ENCODE measurements at regions not wholly inside any gene's neighbourhood (a gene's known extent, or its start where the extent isn't known, plus 50 kb on each side); places are given as distances from the start of the nearest gene placed in this dataset.

DNA sequence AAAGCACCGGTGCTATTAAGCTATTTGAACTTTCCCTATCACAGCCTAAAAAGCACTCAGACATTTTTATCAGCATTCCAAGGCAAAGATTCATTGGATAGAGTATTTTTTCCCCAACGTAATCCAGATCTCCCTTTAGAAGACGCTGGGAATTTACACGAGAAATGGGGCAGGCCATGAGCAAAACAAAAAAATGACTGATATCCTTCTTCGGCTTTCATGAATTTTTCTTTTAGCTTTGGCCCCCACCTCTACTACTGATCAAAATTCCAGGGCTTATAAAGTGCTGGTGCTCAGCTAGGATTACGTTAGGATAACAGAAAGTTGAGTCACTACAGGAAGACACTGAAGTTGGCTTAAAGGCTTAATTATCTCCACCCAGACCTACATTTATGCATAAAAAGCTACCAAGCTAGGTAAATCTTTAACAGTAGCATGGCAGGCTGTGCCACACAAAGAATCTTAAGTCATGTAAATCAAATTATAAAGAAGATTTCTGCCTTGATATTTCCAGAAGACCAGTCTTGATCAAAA lies 418.5 kb upstream of the BTBD3 start:
- TF ChIP-seq CTCF (IDR thresholded peaks at IDR 0.05) (no peak), POLR2AphosphoS5 (IDR thresholded peaks at IDR 0.05; ENCODE audit: low read depth, low read length) (no peak), TCF7L2 (IDR thresholded peaks at IDR 0.05; ENCODE audit: low read depth, low read length) (no peak)
- TF ChIP-seq, protein P1, sequence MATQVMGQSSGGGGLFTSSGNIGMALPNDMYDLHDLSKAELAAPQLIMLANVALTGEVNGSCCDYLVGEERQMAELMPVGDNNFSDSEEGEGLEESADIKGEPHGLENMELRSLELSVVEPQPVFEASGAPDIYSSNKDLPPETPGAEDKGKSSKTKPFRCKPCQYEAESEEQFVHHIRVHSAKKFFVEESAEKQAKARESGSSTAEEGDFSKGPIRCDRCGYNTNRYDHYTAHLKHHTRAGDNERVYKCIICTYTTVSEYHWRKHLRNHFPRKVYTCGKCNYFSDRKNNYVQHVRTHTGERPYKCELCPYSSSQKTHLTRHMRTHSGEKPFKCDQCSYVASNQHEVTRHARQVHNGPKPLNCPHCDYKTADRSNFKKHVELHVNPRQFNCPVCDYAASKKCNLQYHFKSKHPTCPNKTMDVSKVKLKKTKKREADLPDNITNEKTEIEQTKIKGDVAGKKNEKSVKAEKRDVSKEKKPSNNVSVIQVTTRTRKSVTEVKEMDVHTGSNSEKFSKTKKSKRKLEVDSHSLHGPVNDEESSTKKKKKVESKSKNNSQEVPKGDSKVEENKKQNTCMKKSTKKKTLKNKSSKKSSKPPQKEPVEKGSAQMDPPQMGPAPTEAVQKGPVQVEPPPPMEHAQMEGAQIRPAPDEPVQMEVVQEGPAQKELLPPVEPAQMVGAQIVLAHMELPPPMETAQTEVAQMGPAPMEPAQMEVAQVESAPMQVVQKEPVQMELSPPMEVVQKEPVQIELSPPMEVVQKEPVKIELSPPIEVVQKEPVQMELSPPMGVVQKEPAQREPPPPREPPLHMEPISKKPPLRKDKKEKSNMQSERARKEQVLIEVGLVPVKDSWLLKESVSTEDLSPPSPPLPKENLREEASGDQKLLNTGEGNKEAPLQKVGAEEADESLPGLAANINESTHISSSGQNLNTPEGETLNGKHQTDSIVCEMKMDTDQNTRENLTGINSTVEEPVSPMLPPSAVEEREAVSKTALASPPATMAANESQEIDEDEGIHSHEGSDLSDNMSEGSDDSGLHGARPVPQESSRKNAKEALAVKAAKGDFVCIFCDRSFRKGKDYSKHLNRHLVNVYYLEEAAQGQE (IDR thresholded peaks at IDR 0.05; ENCODE audit: insufficient read depth in 1 of 2, low read depth in 2 of 2, low read length in 1 of 2): no peak

Data from Panc1 (cell line).